ENCODE measurements at regions not wholly inside any gene's neighbourhood (a gene's known extent, or its start where the extent isn't known, plus 50 kb on each side); places are given as distances from the start of the nearest gene placed in this dataset.
"Not testable (repeated sequence)": the region's sequence is repeated elsewhere in the genome, so short reads cannot be mapped to it uniquely, and the experiment has no call there.

DNA sequence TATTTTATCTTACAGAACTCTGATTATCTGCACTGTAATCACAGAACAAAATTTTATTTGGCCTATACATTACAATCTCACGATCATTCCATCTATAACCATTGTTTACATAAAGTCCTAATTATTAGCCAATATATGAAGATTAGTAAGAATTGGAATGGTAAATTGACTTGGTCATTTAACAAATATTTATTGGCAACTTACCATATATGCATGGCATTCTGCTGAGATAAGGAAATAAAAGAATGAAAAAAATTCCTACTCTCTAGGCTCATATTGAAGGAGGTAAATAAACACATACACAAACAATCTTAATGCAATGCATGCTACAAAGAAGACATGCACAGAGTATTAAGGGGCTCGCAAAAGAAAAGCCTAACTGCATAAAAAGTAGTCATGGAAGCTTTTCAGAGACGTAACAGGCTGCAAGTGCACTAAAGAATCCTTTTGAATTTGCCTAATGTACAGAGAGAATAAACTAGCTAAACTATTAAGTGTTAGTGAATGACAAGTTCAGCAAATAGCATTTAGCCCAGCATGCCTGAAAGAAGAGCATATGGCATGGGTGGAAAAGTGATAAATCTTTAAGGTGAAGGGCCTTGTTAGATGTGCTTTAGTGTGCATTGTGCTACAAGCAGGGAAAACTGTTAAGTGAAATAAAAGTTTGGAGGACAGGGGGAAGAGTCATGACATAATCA, 1131.1 kb downstream of the PCDH9 start:
- H3K9me3 ChIP-seq (replicated peaks in 1 of 11): peaks cover 0 to 7% (median 0%) of the 10 kb centered on the region in 11 experiments; a peak in 2 of 22 replicates
- no peaks in the 10 kb centered on the region for H3K27me3 ChIP-seq
- H3K4me3 ChIP-seq: no peak overlapping the region
- H3K4me1 ChIP-seq: no peaks in the 10 kb centered on the region
- no peaks in the 10 kb centered on the region for H4K20me1 ChIP-seq
- no peak overlapping the region for H3K9ac ChIP-seq
- TF ChIP-seq Cebpa-rat (IDR thresholded peaks at IDR 0.05): no peak
- H3K27ac ChIP-seq: no peak overlapping the region
- no peaks in the 10 kb centered on the region for H3K36me3 ChIP-seq
- H3K4me2 ChIP-seq: no peak overlapping the region

DNA sequence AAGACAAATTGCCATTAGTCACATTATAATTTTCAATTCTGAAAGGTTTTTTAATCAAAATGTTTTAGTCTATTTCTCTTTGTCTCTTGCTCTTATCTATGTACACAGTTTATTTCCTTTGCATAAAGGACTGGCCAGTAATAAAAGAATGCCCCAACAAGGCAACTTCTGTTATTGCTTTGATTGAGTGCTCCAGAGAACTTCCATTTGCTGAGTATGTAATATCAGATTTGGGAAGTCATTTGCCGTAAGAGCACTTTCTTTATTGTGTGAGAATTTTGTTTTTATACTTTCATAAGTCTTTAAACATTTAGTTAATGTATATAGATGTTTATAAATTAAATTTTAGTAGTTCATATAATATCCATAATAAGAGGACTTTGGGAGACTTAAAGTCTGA, 1140.4 kb downstream of the PCDH9 start:
- H3K27ac ChIP-seq: no peak overlapping the region
- no peak overlapping the region for H3K4me2 ChIP-seq
- H3K9ac ChIP-seq: no peak overlapping the region
- H3K9me3 ChIP-seq (replicated peaks in 1 of 11): peaks cover 9 to 14% (median 10%) of the 10 kb centered on the region in 11 experiments; a peak in 21 of 22 replicates
- no peaks in the 10 kb centered on the region for H4K20me1 ChIP-seq
- no peaks in the 10 kb centered on the region for H3K36me3 ChIP-seq
- no peak for TF ChIP-seq Cebpa-rat (IDR thresholded peaks at IDR 0.05)
- no peaks in the 10 kb centered on the region for H3K4me1 ChIP-seq
- no peaks in the 10 kb centered on the region for H3K27me3 ChIP-seq
- no peak overlapping the region for H3K4me3 ChIP-seq

DNA sequence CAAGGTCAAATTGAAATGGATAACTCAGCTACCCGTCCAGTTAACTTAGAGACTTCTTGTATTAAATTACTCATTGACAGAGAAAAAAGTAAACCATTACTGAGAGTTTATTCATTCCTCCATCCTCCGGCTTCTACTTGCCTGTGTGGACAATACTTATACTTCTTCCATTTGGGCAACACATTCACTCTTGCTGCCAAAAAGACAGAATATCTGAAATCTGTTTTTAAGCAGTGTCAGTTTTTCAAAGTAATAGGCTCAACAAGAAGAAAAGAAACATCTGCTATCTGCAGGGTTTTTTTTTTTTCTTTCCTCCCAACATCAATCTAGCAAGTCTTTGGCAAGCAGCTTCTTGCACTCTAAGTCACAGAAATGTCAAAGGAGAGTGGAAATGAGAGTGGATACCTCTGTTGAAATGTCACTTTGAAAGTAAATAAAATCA, 1142.8 kb downstream of the PCDH9 start:
- H3K27me3 ChIP-seq: no peaks in the 10 kb centered on the region
- H3K4me2 ChIP-seq: no peak overlapping the region
- no peak overlapping the region for H3K27ac ChIP-seq
- TF ChIP-seq Cebpa-rat (IDR thresholded peaks at IDR 0.05): no peak
- peaks cover 4 to 8% (median 4%) of the 10 kb centered on the region in 11 experiments; a peak in 18 of 22 replicates for H3K9me3 ChIP-seq (replicated peaks in 1 of 11)
- H3K4me1 ChIP-seq: no peaks in the 10 kb centered on the region
- no peak overlapping the region for H3K9ac ChIP-seq
- no peaks in the 10 kb centered on the region for H4K20me1 ChIP-seq
- H3K36me3 ChIP-seq: no peaks in the 10 kb centered on the region
- no peak overlapping the region for H3K4me3 ChIP-seq

DNA sequence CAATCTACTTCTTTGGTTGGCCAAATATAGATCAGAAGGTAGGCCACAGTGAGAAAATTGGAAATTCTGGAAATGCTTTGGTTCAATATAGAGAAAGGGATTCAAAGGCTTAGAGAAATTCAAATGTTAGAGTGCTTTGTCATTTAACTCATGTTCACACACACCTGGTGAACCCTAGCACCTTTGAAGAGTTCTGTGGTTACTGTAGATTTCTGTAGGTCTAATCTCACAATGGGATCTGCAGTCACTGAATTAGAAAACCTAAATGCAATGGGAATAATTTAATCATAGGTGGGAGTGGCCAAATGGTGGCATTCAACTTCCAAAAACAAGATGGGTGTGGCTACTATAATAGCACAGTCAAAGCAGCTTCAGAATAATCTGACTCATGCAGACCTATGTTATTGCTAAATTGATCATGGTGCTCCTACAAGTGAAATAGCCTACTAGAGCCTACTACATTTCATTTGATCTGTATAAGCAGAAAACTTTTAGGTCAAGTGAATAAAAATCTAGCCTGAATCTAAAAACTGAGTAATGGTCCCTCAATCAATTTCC, 1152.9 kb downstream of the PCDH9 start:
- no peak for TF ChIP-seq Cebpa-rat (IDR thresholded peaks at IDR 0.05)
- no peaks in the 10 kb centered on the region for H3K27me3 ChIP-seq
- H3K4me2 ChIP-seq: no peak overlapping the region
- H4K20me1 ChIP-seq: no peaks in the 10 kb centered on the region
- H3K4me3 ChIP-seq: no peak overlapping the region
- no peak overlapping the region for H3K9ac ChIP-seq
- no peaks in the 10 kb centered on the region for H3K36me3 ChIP-seq
- peaks cover 0 to 16% (median 0%) of the 10 kb centered on the region in 10 experiments; a peak in 5 of 20 replicates for H3K4me1 ChIP-seq
- no peaks in the 10 kb centered on the region for H3K9me3 ChIP-seq (replicated peaks in 1 of 11)
- H3K27ac ChIP-seq: no peak overlapping the region; a peak in 1 of 22 replicates

DNA sequence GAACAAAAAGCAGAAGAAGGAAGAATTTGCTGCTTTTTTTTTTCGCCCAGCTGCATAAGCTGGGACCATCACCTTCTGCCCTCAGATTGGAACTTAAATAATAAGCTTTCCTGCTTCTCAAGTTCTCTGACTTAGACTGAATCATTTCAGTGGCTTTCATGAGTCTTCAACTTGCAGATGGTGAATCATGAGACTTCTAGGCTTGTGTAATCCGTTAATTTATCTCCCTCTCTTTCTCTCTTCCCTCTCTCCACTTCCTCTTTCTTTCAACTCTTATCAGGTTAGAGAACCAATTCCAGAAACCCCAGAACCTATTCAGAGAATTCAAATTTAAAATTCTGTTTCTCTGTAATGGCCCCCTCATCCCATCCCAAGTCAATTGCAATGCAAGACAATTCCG, 1153.7 kb downstream of the PCDH9 start:
- Histone ChIP-seq H3K27ac (peak overlapping the region in 1 of 11 experiments; percentile 8; a peak in 1 of 22 replicates), H3K36me3 (no peaks in the 10 kb centered on the region), H4K20me1 (no peaks in the 10 kb centered on the region), H3K9me3 (replicated peaks in 1 of 11) (no peaks in the 10 kb centered on the region), H3K4me2 (peak overlapping the region in 2 of 11 experiments; percentile 25 to 40; a peak in 2 of 22 replicates), H3K9ac (no peak overlapping the region), H3K4me3 (no peak overlapping the region), H3K27me3 (no peaks in the 10 kb centered on the region), H3K4me1 (peaks cover 0 to 16% (median 0%) of the 10 kb centered on the region in 10 experiments; a peak in 5 of 20 replicates)
- TF ChIP-seq Cebpa-rat (IDR thresholded peaks at IDR 0.05): no peak

DNA sequence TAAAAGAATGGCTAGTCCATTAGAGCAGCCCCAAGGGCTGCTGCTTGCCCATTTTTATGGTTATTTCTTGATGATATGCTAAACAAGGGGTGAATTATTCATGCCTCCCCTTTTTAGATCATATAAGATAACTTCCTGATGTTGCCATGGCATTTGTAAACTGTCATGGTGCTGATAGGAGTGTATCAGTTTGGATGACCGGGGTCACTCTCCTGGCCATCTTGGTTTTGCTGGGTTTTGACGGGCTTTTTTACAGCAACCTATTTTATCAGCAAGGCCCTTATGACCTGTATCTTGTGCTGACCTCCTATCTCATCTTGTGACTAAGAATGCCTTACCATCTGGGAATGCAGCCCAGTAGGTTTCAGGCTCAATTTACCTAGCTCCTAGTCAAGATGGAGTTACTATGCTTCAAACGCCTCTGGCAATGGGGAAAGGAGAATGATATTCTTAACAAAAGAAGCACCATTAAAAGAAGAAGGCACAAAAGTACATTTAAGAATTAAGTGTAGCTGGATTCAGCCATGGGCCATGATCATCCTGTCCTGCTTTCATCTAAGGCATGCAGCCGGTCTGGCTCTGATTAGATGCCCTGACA, 1156.0 kb downstream of the PCDH9 start:
- Histone ChIP-seq H4K20me1 (no peaks in the 10 kb centered on the region), H3K9ac (no peak overlapping the region), H3K36me3 (no peaks in the 10 kb centered on the region), H3K27ac (no peak overlapping the region), H3K9me3 (replicated peaks in 1 of 11) (no peaks in the 10 kb centered on the region), H3K27me3 (no peaks in the 10 kb centered on the region), H3K4me1 (peaks cover 0 to 16% (median 0%) of the 10 kb centered on the region in 10 experiments; a peak in 5 of 20 replicates), H3K4me2 (no peak overlapping the region), H3K4me3 (no peak overlapping the region)
- no peak for TF ChIP-seq Cebpa-rat (IDR thresholded peaks at IDR 0.05)

DNA sequence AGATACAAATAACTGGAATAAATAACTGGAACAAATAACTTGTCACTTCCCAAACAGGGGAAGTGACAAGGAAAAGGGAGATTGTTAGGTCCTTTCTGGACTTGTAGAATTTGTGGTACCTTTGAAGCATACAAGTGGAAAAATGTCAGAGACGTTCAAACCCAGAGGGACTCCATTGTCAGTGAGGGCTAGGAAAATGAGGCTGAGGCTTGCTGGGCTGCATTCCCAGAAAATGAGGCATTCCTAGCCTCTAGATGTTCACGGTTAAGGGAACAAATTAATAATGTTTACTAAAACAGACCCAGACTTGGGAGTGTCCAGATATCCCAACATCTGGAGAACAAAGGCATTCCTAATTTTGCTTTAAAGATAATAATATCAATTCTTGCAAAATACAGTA, 1158.0 kb downstream of the PCDH9 start:
- peaks cover 0 to 13% (median 0%) of the 10 kb centered on the region in 10 experiments; a peak in 5 of 20 replicates for H3K4me1 ChIP-seq
- not testable (repeated sequence) for H4K20me1 ChIP-seq; H3K4me3 ChIP-seq; H3K36me3 ChIP-seq; H3K9me3 ChIP-seq (replicated peaks in 1 of 11); H3K4me2 ChIP-seq; H3K9ac ChIP-seq; H3K27me3 ChIP-seq; H3K27ac ChIP-seq

DNA sequence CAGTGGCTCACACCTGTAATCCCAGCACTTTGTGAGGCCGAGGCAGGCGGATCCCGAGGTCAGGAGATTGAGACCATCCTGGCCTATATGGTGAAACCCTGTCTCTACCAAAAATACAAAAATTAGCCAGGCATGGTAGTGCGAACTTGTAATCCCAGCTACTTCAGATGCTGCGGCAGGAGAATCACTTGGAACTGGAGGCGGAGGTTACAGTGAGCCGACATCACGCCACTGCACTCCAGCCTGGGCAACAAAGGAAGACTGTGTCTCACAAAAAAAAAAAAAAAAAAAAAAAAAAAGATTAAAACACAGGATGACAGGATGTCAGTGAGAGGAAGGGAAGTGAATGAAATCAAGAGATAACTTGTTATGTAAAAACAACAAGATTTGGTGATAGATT, 1158.5 kb downstream of the PCDH9 start:
- Histone ChIP-seq H3K9ac (no peak overlapping the region), H4K20me1 (no peaks in the 10 kb centered on the region), H3K4me1 (peaks cover 0 to 9% (median 0%) of the 10 kb centered on the region in 10 experiments; a peak in 5 of 20 replicates), H3K9me3 (replicated peaks in 1 of 11) (no peaks in the 10 kb centered on the region), H3K27ac (no peak overlapping the region), H3K4me3 (no peak overlapping the region), H3K36me3 (no peaks in the 10 kb centered on the region), H3K27me3 (no peaks in the 10 kb centered on the region), H3K4me2 (no peak overlapping the region)
- TF ChIP-seq Cebpa-rat (IDR thresholded peaks at IDR 0.05): no peak

DNA sequence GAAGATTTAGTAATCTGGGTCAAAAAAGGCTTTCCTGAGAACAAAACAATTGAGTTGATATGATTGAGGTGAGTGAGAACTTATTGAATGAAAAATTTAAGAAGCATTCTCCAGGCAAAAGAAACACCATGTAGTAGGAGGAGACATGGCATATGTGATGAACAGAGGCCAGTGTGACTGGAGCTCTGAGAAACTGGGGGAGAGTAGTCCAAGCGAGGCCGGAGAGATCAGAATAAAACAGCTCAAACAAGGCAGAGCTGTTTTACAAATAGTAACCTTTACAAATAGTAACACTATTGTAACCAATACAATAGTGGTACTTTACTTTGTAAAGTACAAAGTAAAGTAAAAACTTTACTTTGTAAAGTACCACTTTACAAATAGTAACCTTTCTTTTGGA, 1159.1 kb downstream of the PCDH9 start:
- Histone ChIP-seq H3K27me3 (no peaks in the 10 kb centered on the region), H3K9me3 (replicated peaks in 1 of 11) (no peaks in the 10 kb centered on the region), H3K36me3 (no peaks in the 10 kb centered on the region), H4K20me1 (no peaks in the 10 kb centered on the region), H3K27ac (no peak overlapping the region), H3K4me3 (no peak overlapping the region), H3K4me1 (peaks cover 0 to 3% (median 0%) of the 10 kb centered on the region in 10 experiments; a peak in 5 of 20 replicates), H3K9ac (no peak overlapping the region), H3K4me2 (no peak overlapping the region)
- no peak for TF ChIP-seq Cebpa-rat (IDR thresholded peaks at IDR 0.05)
